GM12878 (cell line): ENCODE measurements at regions not wholly inside any gene's neighbourhood (a gene's known extent, or its start where the extent isn't known, plus 50 kb on each side); places are given as distances from the start of the nearest gene placed in this dataset.

Source experiments
- ATAC-seq: fragments of 200-7000 bp; cut with Tn5 transposase; 3 replicates; pipeline ENCODE4 v1.9.1; 2020; ENCODE audit warnings: mild to moderate bottlenecking, moderate library complexity
- BruUV-seq: library from RNA; stranded (reverse); fragments of 400-500 nt; replicated peaks from 2 replicates; lab custom pipeline; 2021; lab: Mats Ljungman, UMichigan
- CTCF ChIA-PET: fragments of 300-600 bp; sonication (Branson Sonifier 250); formaldehyde crosslinking; extraction: SDS; loops from one replicate; lab custom pipeline; 2021; ENCODE audit warnings: inconsistent platforms; lab: Yijun Ruan, JAX
- POLR2A ChIA-PET: fragments of 350-600 bp; formaldehyde crosslinking; extraction: SDS; loops from one replicate; lab custom pipeline; 2021; ENCODE audit warnings: inconsistent platforms; lab: Charles Lee
- RAD21 ChIA-PET: fragments of 300-600 bp; sonication (Branson Sonifier 250); formaldehyde crosslinking; loops from one replicate; lab custom pipeline; 2023; ENCODE audit warnings: antibody characterized with exemption; ENCODE audit not compliant: unreplicated experiment; lab: Charles Lee
- SMC1A ChIA-PET: fragments of 300-600 bp; sonication (Branson Sonifier 250); formaldehyde crosslinking; loops from one replicate; lab custom pipeline; 2023; ENCODE audit not compliant: unreplicated experiment, uncharacterized antibody; lab: Charles Lee
- DNase-seq: peaks from one replicate; pipeline ENCODE4 v3.0.0-alpha.2; 2011; ENCODE audit warnings: low read depth, low spot score
- FAIRE-seq: peaks from 3 replicates; lab custom pipeline; 2011; peaks lifted over from hg19 to GRCh38; lab: Jason Lieb, UNC
- H2AFZ ChIP-seq: 2 replicates; pipeline ENCODE4 v1.6.0; 2011; ENCODE audit warnings: low read depth, low read length, control low read depth; ENCODE audit not compliant: control insufficient read depth
- H3K27ac ChIP-seq: 2 replicates; pipeline ENCODE4 v1.5.1; 2011; ENCODE audit warnings: control low read depth; ENCODE audit not compliant: control insufficient read depth, insufficient read depth
- H3K27me3 ChIP-seq, 2 experiments: replicated peaks in 1 of 2; 2 replicates each; pipeline versions ENCODE4 v1.6.0 to v1.6.1; 2011; ENCODE audit warnings: low read length in 1 of 2; ENCODE audit not compliant: control insufficient read depth in 2 of 2, insufficient read depth in 2 of 2
- H3K36me3 ChIP-seq, 2 experiments: 2 replicates each; pipeline ENCODE4 v1.5.1; 2011; ENCODE audit warnings: low read length in 1 of 2; ENCODE audit not compliant: control insufficient read depth in 2 of 2, insufficient read depth in 2 of 2
- H3K4me1 ChIP-seq: 2 replicates; pipeline ENCODE4 v1.6.1; 2011; ENCODE audit warnings: mild to moderate bottlenecking, low read length, moderate library complexity, mixed read lengths; ENCODE audit not compliant: control insufficient read depth, insufficient read depth
- H3K4me2 ChIP-seq: 2 replicates; pipeline ENCODE4 v1.6.0; 2011; ENCODE audit warnings: control low read depth; ENCODE audit not compliant: control insufficient read depth, insufficient read depth
- H3K4me3 ChIP-seq: fragments of 200-600 bp; sonication (generic); 2 replicates; pipeline ENCODE4 v1.5.1; 2016
- H3K79me2 ChIP-seq: 2 replicates; pipeline ENCODE4 v1.6.0; 2011; ENCODE audit warnings: low read length; ENCODE audit not compliant: control insufficient read depth, insufficient read depth
- H3K9ac ChIP-seq: 2 replicates; pipeline ENCODE4 v1.8.0; 2011; ENCODE audit warnings: low read length, control low read depth, mixed read lengths; ENCODE audit not compliant: control insufficient read depth, insufficient read depth
- H3K9me3 ChIP-seq: replicated peaks from 3 replicates; pipeline ENCODE4 v1.5.1; 2011; ENCODE audit warnings: mild to moderate bottlenecking, low read length; ENCODE audit not compliant: control insufficient read depth, insufficient read depth
- H4K20me1 ChIP-seq: 2 replicates; pipeline ENCODE4 v1.6.0; 2011; ENCODE audit not compliant: control insufficient read depth, insufficient read depth
- ATF7 ChIP-seq: fragments of 450-650 bp; IDR thresholded peaks from 2 replicates; pipeline ENCODE4 v1.6.1; 2016; ENCODE audit warnings: low read depth, mild to moderate bottlenecking
- CHD2 ChIP-seq: IDR thresholded peaks from 2 replicates; pipeline ENCODE4 v1.6.1; 2011; ENCODE audit warnings: low read depth, low read length, improper control_type of control experiment, borderline replicate concordance
- CHD4 ChIP-seq: fragments of 200-600 bp; sonication (generic); IDR thresholded peaks from 2 replicates; pipeline ENCODE4 v1.6.1; 2016; ENCODE audit warnings: mild to moderate bottlenecking
- CREM ChIP-seq: IDR thresholded peaks from 2 replicates; pipeline ENCODE4 v1.6.1; 2014; ENCODE audit warnings: antibody characterized with exemption, low read depth
- EP300 ChIP-seq, 2 experiments: fragments of 150-350 bp in 1 of 2; IDR thresholded peaks; 2 replicates each; pipeline ENCODE4 v1.6.1; 2011 to 2012; ENCODE audit warnings: low read depth in 2 of 2, low read length in 2 of 2, borderline replicate concordance in 1 of 2, improper control_type of control experiment in 1 of 2, inconsistent platforms in 1 of 2; ENCODE audit not compliant: control insufficient read depth in 1 of 2
- EZH2 ChIP-seq: IDR thresholded peaks from 2 replicates; pipeline ENCODE4 v1.6.1; 2012; ENCODE audit warnings: low read depth, mild to moderate bottlenecking, control low read depth, inconsistent platforms, low read length, borderline replicate concordance; ENCODE audit not compliant: control insufficient read depth
- HDGF ChIP-seq: fragments of 450-650 bp; IDR thresholded peaks from 2 replicates; pipeline ENCODE4 v1.6.1; 2016; ENCODE audit warnings: antibody characterized with exemption
- MEF2A ChIP-seq: IDR thresholded peaks from 2 replicates; pipeline ENCODE4 v1.6.1; 2011; ENCODE audit warnings: low read depth, mild to moderate bottlenecking, low read length, moderate library complexity; ENCODE audit not compliant: insufficient read depth
- MTA2 ChIP-seq: fragments of 450-650 bp; IDR thresholded peaks from 2 replicates; pipeline ENCODE4 v1.6.1; 2016; ENCODE audit warnings: low read depth, mild to moderate bottlenecking, moderate library complexity
- MYC ChIP-seq: IDR thresholded peaks from 2 replicates; pipeline ENCODE4 v1.6.1; 2011; ENCODE audit warnings: mild to moderate bottlenecking, low read length, moderate library complexity, inconsistent platforms; ENCODE audit not compliant: insufficient read depth, insufficient replicate concordance, insufficient read length, severe bottlenecking
- NR2C1 ChIP-seq: fragments of 450-650 bp; IDR thresholded peaks from 2 replicates; pipeline ENCODE4 v1.6.1; 2017; ENCODE audit warnings: antibody characterized with exemption, mild to moderate bottlenecking, moderate library complexity
- RB1 ChIP-seq: fragments of 450-650 bp; formaldehyde crosslinking; IDR thresholded peaks from 2 replicates; pipeline ENCODE4 v1.6.1; 2017; ENCODE audit warnings: mild to moderate bottlenecking, borderline replicate concordance
- RCOR1 ChIP-seq: conservative IDR thresholded peaks from 2 replicates; pipeline ENCODE4 v1.6.1; 2012; ENCODE audit warnings: low read depth, low read length, improper control_type of control experiment
- SPI1 ChIP-seq: IDR thresholded peaks from 2 replicates; pipeline ENCODE4 v1.6.1; 2011; ENCODE audit warnings: low read depth, mild to moderate bottlenecking, low read length, moderate library complexity, borderline replicate concordance; ENCODE audit not compliant: insufficient read depth
- SUZ12 ChIP-seq: fragments of 200-600 bp; sonication (generic); IDR thresholded peaks from one replicate; pipeline ENCODE4 v1.6.1; 2018; ENCODE audit warnings: antibody characterized with exemption, mild to moderate bottlenecking; ENCODE audit not compliant: unreplicated experiment
- WGBS: methylation state at CpG from one replicate; pipeline ENCODE4 v1.1.6; 2016; ENCODE audit warnings: low lambda C conversion rate; ENCODE audit not compliant: insufficient replicate concordance, insufficient coverage; ENCODE audit errors: missing lambda C conversion rate; 5-methylcytosine and 5-hydroxymethylcytosine counted together
- in situ Hi-C: fragments of 300-500 bp; cut with MboI; formaldehyde crosslinking; loops from 9 replicates; pipeline ENCODE4 v1.14.3; 2018; ENCODE audit warnings: mixed read lengths
- intact Hi-C: fragments of 100-400 bp; cut with micrococcal nuclease; formaldehyde crosslinking; loops from one replicate; pipeline ENCODE4 v1.14.2; 2022; ENCODE audit not compliant: unreplicated experiment
- TF ChIP-seq, protein P1 (sequence below): fragments of 450-650 bp; IDR thresholded peaks from 2 replicates; pipeline ENCODE4 v1.6.1; 2017; ENCODE audit warnings: mild to moderate bottlenecking
- TF ChIP-seq, protein P2 (sequence below): fragments of 450-650 bp; IDR thresholded peaks from 2 replicates; pipeline ENCODE4 v1.6.1; 2018; ENCODE audit warnings: mild to moderate bottlenecking, low read depth, moderate library complexity; ENCODE audit not compliant: partially characterized antibody
- TF ChIP-seq, protein P3 (sequence below): IDR thresholded peaks from 2 replicates; pipeline ENCODE4 v1.6.1; 2012; ENCODE audit warnings: low read depth, low read length, improper control_type of control experiment

DNA sequence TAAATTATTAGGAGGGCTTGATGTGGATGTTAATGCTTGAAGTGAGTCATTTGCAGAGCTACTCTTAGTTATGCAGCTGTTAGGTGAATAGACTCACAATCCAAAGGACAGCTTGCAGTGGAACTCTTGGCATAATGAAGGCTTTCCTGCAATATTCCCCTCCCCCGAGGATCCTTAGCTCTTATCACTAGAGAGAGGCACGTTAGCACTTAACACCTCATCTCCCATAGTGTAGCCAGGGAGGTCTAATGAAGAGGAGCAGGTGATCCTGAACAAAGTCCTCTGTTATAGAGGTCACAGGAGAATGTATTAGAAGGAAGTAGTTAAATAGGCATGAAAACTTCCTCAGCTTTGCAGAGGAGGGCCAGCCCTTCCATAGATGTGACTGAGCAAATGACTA is 919.2 kb upstream of the FAT3 start (continued):
- no peak for TF ChIP-seq EP300 (IDR thresholded peaks at IDR 0.05; ENCODE audit: borderline replicate concordance in 1 of 2, control insufficient read depth in 1 of 2, low read depth in 2 of 2, low read length in 2 of 2)
- TF ChIP-seq HDGF, result no peak
- no peak for TF ChIP-seq SPI1
- TF ChIP-seq RB1, result no peak
- no peak for TF ChIP-seq MEF2A
- TF ChIP-seq, protein P1, sequence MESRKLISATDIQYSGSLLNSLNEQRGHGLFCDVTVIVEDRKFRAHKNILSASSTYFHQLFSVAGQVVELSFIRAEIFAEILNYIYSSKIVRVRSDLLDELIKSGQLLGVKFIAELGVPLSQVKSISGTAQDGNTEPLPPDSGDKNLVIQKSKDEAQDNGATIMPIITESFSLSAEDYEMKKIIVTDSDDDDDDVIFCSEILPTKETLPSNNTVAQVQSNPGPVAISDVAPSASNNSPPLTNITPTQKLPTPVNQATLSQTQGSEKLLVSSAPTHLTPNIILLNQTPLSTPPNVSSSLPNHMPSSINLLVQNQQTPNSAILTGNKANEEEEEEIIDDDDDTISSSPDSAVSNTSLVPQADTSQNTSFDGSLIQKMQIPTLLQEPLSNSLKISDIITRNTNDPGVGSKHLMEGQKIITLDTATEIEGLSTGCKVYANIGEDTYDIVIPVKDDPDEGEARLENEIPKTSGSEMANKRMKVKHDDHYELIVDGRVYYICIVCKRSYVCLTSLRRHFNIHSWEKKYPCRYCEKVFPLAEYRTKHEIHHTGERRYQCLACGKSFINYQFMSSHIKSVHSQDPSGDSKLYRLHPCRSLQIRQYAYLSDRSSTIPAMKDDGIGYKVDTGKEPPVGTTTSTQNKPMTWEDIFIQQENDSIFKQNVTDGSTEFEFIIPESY, result no peak
- TF ChIP-seq CHD4, result no peak
- no peak for TF ChIP-seq MTA2
- no peak for TF ChIP-seq CHD2

DNA sequence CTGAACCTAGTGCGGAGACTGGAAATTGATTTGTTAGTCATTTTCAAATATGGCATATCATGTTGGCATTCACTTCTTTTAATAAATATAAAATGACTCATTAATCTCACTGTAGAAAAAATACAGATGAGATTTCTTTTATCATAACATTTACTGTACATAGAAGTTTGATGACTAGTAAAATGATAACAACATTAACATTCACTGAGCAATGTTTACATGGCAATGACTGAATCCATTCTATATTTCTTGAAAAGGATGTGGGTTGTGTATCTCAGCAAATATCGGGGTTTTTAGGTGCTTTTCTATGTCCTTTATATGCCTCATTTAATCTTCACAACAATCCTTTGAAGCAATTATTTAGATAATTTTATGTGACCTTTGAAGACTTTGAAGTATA is 920.9 kb upstream of the FAT3 start:
- Histone ChIP-seq H3K9me3 (no peaks in the 10 kb centered on the region), H3K9ac (no peak overlapping the region), H3K4me1 (no peaks in the 10 kb centered on the region), H3K79me2 (no peaks in the 10 kb centered on the region), H2AFZ (no peak overlapping the region), H4K20me1 (no peaks in the 10 kb centered on the region), H3K27ac (no peak overlapping the region), H3K27me3 (no peaks in the 10 kb centered on the region), H3K36me3 (no peaks in the 10 kb centered on the region), H3K4me2 (no peak overlapping the region), H3K4me3 (no peak overlapping the region)
- TF ChIP-seq CREM, result no peak
- TF ChIP-seq ATF7, result no peak
- no peak for TF ChIP-seq EZH2
- no peak for TF ChIP-seq RCOR1
- TF ChIP-seq, protein P2, sequence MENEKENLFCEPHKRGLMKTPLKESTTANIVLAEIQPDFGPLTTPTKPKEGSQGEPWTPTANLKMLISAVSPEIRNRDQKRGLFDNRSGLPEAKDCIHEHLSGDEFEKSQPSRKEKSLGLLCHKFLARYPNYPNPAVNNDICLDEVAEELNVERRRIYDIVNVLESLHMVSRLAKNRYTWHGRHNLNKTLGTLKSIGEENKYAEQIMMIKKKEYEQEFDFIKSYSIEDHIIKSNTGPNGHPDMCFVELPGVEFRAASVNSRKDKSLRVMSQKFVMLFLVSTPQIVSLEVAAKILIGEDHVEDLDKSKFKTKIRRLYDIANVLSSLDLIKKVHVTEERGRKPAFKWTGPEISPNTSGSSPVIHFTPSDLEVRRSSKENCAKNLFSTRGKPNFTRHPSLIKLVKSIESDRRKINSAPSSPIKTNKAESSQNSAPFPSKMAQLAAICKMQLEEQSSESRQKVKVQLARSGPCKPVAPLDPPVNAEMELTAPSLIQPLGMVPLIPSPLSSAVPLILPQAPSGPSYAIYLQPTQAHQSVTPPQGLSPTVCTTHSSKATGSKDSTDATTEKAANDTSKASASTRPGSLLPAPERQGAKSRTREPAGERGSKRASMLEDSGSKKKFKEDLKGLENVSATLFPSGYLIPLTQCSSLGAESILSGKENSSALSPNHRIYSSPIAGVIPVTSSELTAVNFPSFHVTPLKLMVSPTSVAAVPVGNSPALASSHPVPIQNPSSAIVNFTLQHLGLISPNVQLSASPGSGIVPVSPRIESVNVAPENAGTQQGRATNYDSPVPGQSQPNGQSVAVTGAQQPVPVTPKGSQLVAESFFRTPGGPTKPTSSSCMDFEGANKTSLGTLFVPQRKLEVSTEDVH, result no peak
- TF ChIP-seq MYC, result no peak
- TF ChIP-seq NR2C1, result no peak
- TF ChIP-seq, protein P3, sequence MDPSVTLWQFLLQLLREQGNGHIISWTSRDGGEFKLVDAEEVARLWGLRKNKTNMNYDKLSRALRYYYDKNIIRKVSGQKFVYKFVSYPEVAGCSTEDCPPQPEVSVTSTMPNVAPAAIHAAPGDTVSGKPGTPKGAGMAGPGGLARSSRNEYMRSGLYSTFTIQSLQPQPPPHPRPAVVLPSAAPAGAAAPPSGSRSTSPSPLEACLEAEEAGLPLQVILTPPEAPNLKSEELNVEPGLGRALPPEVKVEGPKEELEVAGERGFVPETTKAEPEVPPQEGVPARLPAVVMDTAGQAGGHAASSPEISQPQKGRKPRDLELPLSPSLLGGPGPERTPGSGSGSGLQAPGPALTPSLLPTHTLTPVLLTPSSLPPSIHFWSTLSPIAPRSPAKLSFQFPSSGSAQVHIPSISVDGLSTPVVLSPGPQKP, result no peak
- TF ChIP-seq SUZ12, result no peak
- in situ Hi-C loops, result no loop called here
- CTCF ChIA-PET, result interaction anchor here (0.9 to 2.0 kb wide), 2 partner anchors 8 to 12 kb away, joined by 4 to 5 read pairs; no protein-coding TSS in a partner anchor
- intact Hi-C loops, result no loop called here
- 40% methylated on average over 2 of the region's 2 CpGs for WGBS
- POLR2A ChIA-PET, result no interaction called here
- DNase-seq (no peak), FAIRE-seq (no peak), ATAC-seq (no peak)
- BruUV-seq, result no TSS peak
- SMC1A ChIA-PET, result interaction anchor here (0.8 to 1.2 kb wide), 2 partner anchors 10 to 11 kb away, joined by 3 read pairs; no protein-coding TSS in a partner anchor
- RAD21 ChIA-PET, result no interaction called here
